HepG2 (cell line): ENCODE measurements at regions not wholly inside any gene's neighbourhood (a gene's known extent, or its start where the extent isn't known, plus 50 kb on each side); places are given as distances from the start of the nearest gene placed in this dataset.

ENCODE experiments used
- ATAC-seq: fragments of 200-7000 bp; cut with Tn5 transposase; 3 replicates; pipeline ENCODE4 v1.9.1; 2020; ENCODE audit warnings: mild to moderate bottlenecking, moderate library complexity
- BruUV-seq: library from RNA; stranded (reverse); fragments of 400-500 nt; replicated peaks from 2 replicates; lab custom pipeline; 2021; lab: Mats Ljungman, UMichigan
- CTCF ChIA-PET: fragments of 300-600 bp; formaldehyde crosslinking; extraction: SDS; loops from one replicate; lab custom pipeline; 2021; ENCODE audit warnings: low total read pairs, inconsistent platforms, low intra/inter-chr PET ratio; lab: Yijun Ruan, JAX
- POLR2A ChIA-PET: fragments of 350-600 bp; sonication (Branson Sonifier 250); formaldehyde crosslinking; loops from one replicate; lab custom pipeline; 2020; ENCODE audit warnings: antibody characterized with exemption, inconsistent platforms; lab: Yijun Ruan, JAX
- DNase-seq: peaks from one replicate; pipeline ENCODE4 v3.0.0-alpha.2; 2015; ENCODE audit warnings: low spot score
- FAIRE-seq: peaks from 3 replicates; lab custom pipeline; 2011; peaks lifted over from hg19 to GRCh38; lab: Jason Lieb, UNC
- H2AFZ ChIP-seq: one replicate; pipeline ENCODE4 v1.6.1; 2011; ENCODE audit warnings: low read length, inconsistent platforms
- H3K27ac ChIP-seq: fragments of 300-600 bp; 3 replicates; pipeline ENCODE4 v1.8.0; 2011; ENCODE audit warnings: mixed run types, mild to moderate bottlenecking, mixed read lengths, low read length, inconsistent platforms; ENCODE audit not compliant: insufficient read depth; ENCODE audit errors: extremely low read length
- H3K27me3 ChIP-seq, 2 experiments: fragments of 200-600 bp in 1 of 2; 2 replicates in 1 of 2; 3 replicates in 1 of 2; pipeline versions ENCODE4 v1.6.0 to v1.8.0; 2011; ENCODE audit warnings: low read length in 2 of 2, mild to moderate bottlenecking in 2 of 2, moderate library complexity in 2 of 2, inconsistent platforms in 1 of 2; ENCODE audit not compliant: insufficient read depth in 2 of 2, control insufficient read depth in 1 of 2
- H3K36me3 ChIP-seq, 2 experiments: fragments of 200-600 bp in 1 of 2; replicated peaks in 1 of 2; 2 replicates in 1 of 2; 3 replicates in 1 of 2; pipeline versions ENCODE4 v1.5.1 to v1.8.0; 2011; ENCODE audit warnings: low read length in 2 of 2, inconsistent platforms in 1 of 2; ENCODE audit not compliant: insufficient read depth in 2 of 2, control insufficient read depth in 1 of 2
- H3K4me1 ChIP-seq: 2 replicates; pipeline ENCODE4 v1.5.1; 2012; ENCODE audit warnings: low read length, inconsistent platforms; ENCODE audit not compliant: insufficient read depth
- H3K4me2 ChIP-seq: 2 replicates; pipeline ENCODE4 v1.6.0; 2011; ENCODE audit warnings: low read depth, low read length, inconsistent platforms
- H3K4me3 ChIP-seq, 3 experiments: fragments of 200-600 bp in 1 of 3; sonication (generic), shearing (Covaris generic) in 1 of 3; replicated peaks in 1 of 3; 2 replicates each; pipeline ENCODE4 v1.5.1; 2011 to 2016; ENCODE audit warnings: low read length in 3 of 3, inconsistent platforms in 2 of 3, low read depth in 2 of 3, mild to moderate bottlenecking in 2 of 3, control low read depth in 1 of 3, mixed read lengths in 1 of 3; ENCODE audit not compliant: insufficient read depth in 1 of 3
- H3K79me2 ChIP-seq: one replicate; pipeline ENCODE4 v1.6.1; 2011; ENCODE audit warnings: low read length, inconsistent platforms; ENCODE audit not compliant: insufficient read depth
- H3K9ac ChIP-seq: 2 replicates; pipeline ENCODE4 v1.6.0; 2011; ENCODE audit warnings: mild to moderate bottlenecking, low read depth, low read length, inconsistent platforms; ENCODE audit not compliant: insufficient read depth
- H3K9me3 ChIP-seq: 2 replicates; pipeline ENCODE4 v1.5.1; 2012; ENCODE audit warnings: mild to moderate bottlenecking, low read length
- H4K20me1 ChIP-seq: 2 replicates; pipeline ENCODE4 v1.6.0; 2011; ENCODE audit warnings: inconsistent platforms, mild to moderate bottlenecking, low read length, moderate library complexity; ENCODE audit not compliant: insufficient read depth
- ELF4 ChIP-seq: sonication (generic); formaldehyde crosslinking; IDR thresholded peaks from 2 replicates; pipeline ENCODE4 v1.5.0; 2020; ENCODE audit warnings: missing genetic modification reagents, mild to moderate bottlenecking, moderate library complexity, borderline replicate concordance
- KMT2A ChIP-seq: sonication (generic); formaldehyde crosslinking; IDR thresholded peaks from 2 replicates; pipeline ENCODE4 v1.4.0; 2020; ENCODE audit warnings: missing genetic modification reagents
- NR2F1 ChIP-seq, 2 experiments: fragments of 450-650 bp in 1 of 2; formaldehyde crosslinking in 1 of 2; IDR thresholded peaks; 2 replicates each; pipeline versions ENCODE4 v1.5.0 to v1.6.1; 2016 to 2020; ENCODE audit warnings: mild to moderate bottlenecking in 1 of 2, missing compliant biosample characterization in 1 of 2, missing genetic modification reagents in 1 of 2, moderate library complexity in 1 of 2
- SRF ChIP-seq: IDR thresholded peaks from 2 replicates; pipeline ENCODE4 v1.6.1; 2011; ENCODE audit warnings: mild to moderate bottlenecking, low read depth, low read length, moderate library complexity
- TAF15 ChIP-seq: fragments of 200-400 bp; formaldehyde crosslinking; IDR thresholded peaks from one replicate; pipeline ENCODE4 v1.6.1; 2018; ENCODE audit warnings: mild to moderate bottlenecking, low read depth, low read length; ENCODE audit not compliant: poor library complexity, severe bottlenecking
- YY1 ChIP-seq: IDR thresholded peaks from 2 replicates; pipeline ENCODE4 v1.6.1; 2011; ENCODE audit warnings: low read length, low read depth, moderate library complexity, mild to moderate bottlenecking; ENCODE audit not compliant: insufficient read depth, insufficient replicate concordance
- ZFX ChIP-seq: sonication (generic); formaldehyde crosslinking; IDR thresholded peaks from 2 replicates; pipeline ENCODE4 v1.4.0; 2020; ENCODE audit warnings: mild to moderate bottlenecking, low read depth, missing genetic modification reagents, moderate library complexity
- ZFYVE20 ChIP-seq: sonication (generic); formaldehyde crosslinking; IDR thresholded peaks from 2 replicates; pipeline ENCODE4 v1.8.0; 2023; ENCODE audit warnings: low read depth, mild to moderate bottlenecking, moderate library complexity, missing genetic modification reagents, borderline replicate concordance
- ZNF383 ChIP-seq: sonication (generic); formaldehyde crosslinking; IDR thresholded peaks from 2 replicates; pipeline ENCODE4 v1.4.0; 2020; ENCODE audit warnings: missing genetic modification reagents, mild to moderate bottlenecking, borderline replicate concordance
- ZNF510 ChIP-seq: sonication (generic); formaldehyde crosslinking; IDR thresholded peaks from 2 replicates; pipeline ENCODE4 v1.4.0; 2020; ENCODE audit warnings: low read depth, mild to moderate bottlenecking, missing genetic modification reagents
- ZNF557 ChIP-seq: sonication (generic); formaldehyde crosslinking; IDR thresholded peaks from 2 replicates; pipeline ENCODE4 v1.4.0; 2020; ENCODE audit warnings: missing genetic modification reagents
- ZNF616 ChIP-seq: sonication (generic); formaldehyde crosslinking; IDR thresholded peaks from 2 replicates; pipeline ENCODE4 v1.5.0; 2020; ENCODE audit warnings: low read depth, mild to moderate bottlenecking, missing genetic modification reagents
- WGBS: methylation state at CpG from one replicate; pipeline ENCODE4 v1.1.6; 2017; ENCODE audit warnings: low lambda C conversion rate; 5-methylcytosine and 5-hydroxymethylcytosine counted together
- in situ Hi-C: cut with HindIII; loops from 2 replicates; pipeline ENCODE4 v1.10.0; 2017; ENCODE audit warnings: low pct_unique_long_range_greater_than_20kb; ENCODE audit not compliant: extremely low pct_ligation_motif_present
- intact Hi-C: fragments of 100-400 bp; cut with micrococcal nuclease; formaldehyde crosslinking; loops from one replicate; pipeline ENCODE4 v1.10.0; 2022; ENCODE audit not compliant: unreplicated experiment

- Histone ChIP-seq H3K9ac (no peak overlapping the region), H3K4me3 (no peak overlapping the region), H3K27ac (no peak overlapping the region), H3K36me3 (no peaks in the 10 kb centered on the region), H4K20me1 (no peaks in the 10 kb centered on the region), H3K4me1 (no peaks in the 10 kb centered on the region), H3K79me2 (no peaks in the 10 kb centered on the region), H3K27me3 (no peaks in the 10 kb centered on the region), H2AFZ (no peak overlapping the region), H3K4me2 (no peak overlapping the region), H3K9me3 (peaks cover 4% of the 10 kb centered on the region; the same call in 1 of the 2 replicates)
- FAIRE-seq, result no peak
- no TSS peak for BruUV-seq
- no peak for ATAC-seq
- ChIA-PET CTCF (no interaction called here), POLR2A (no interaction called here)
- WGBS, result 5% methylated on average over 1 of the region's 1 CpG
- DNase-seq, result no peak
- in situ Hi-C loops (no loop called here), intact Hi-C loops (no loop called here)
- TF ChIP-seq ZFYVE20, result no peak
- no peak for TF ChIP-seq ZNF557 (CRISPR knock-in tag)
- TF ChIP-seq ZNF383 (CRISPR knock-in tag), result no peak
- no peak for TF ChIP-seq NR2F1 (CRISPR knock-in tag; IDR thresholded peaks at IDR 0.05)
- TF ChIP-seq ZFX (CRISPR knock-in tag), result no peak
- no peak for TF ChIP-seq ELF4 (CRISPR knock-in tag)
- no peak for TF ChIP-seq ZNF616 (CRISPR knock-in tag)
- no peak for TF ChIP-seq ZNF510 (CRISPR knock-in tag)
- TF ChIP-seq SRF, result no peak
- no peak for TF ChIP-seq KMT2A (CRISPR knock-in tag)
- TF ChIP-seq TAF15, result no peak
- TF ChIP-seq YY1, result no peak
Observed at GRCh38 chr12:60844875-60845274, 1249.0 kb downstream of the SLC16A7 start.
